Left ventricle myocardium inferior (tissue), 1 donor: ENCODE measurements at regions not wholly inside any gene's neighbourhood (a gene's known extent, or its start where the extent isn't known, plus 50 kb on each side); places are given as distances from the start of the nearest gene placed in this dataset.
A peak's percentile ranks its signal among the peaks of the same experiment; 100 is the strongest.

Source experiments
- DNase-seq: peaks from one replicate; pipeline ENCODE4 v3.0.0-alpha.2; 2020
- H3K27ac ChIP-seq: fragments of 200-600 bp; replicated peaks from 2 replicates; pipeline ENCODE4 v1.8.0; 2021
- H3K27me3 ChIP-seq: fragments of 200-600 bp; 2 replicates; pipeline ENCODE4 v1.8.0; 2021; ENCODE audit warnings: low read depth
- H3K36me3 ChIP-seq: fragments of 200-600 bp; 2 replicates; pipeline ENCODE4 v1.8.0; 2021
- H3K4me1 ChIP-seq: fragments of 200-600 bp; 2 replicates; pipeline ENCODE4 v1.8.0; 2021
- H3K4me3 ChIP-seq: fragments of 200-600 bp; 2 replicates; pipeline ENCODE4 v1.8.0; 2021; ENCODE audit warnings: mild to moderate bottlenecking, moderate library complexity
- H3K9me3 ChIP-seq: fragments of 200-600 bp; replicated peaks from 2 replicates; pipeline ENCODE4 v1.8.0; 2021
- CTCF ChIP-seq: fragments of 200-600 bp; IDR thresholded peaks from 2 replicates; pipeline ENCODE4 v1.8.0; 2021; ENCODE audit warnings: antibody characterized with exemption, mild to moderate bottlenecking, borderline replicate concordance
- intact Hi-C: fragments of 100-400 bp; cut with micrococcal nuclease; formaldehyde crosslinking; loops from one replicate; pipeline ENCODE4 v1.11.0; 2022
- donor health status: DM: no; HTN: yes; CAD: no; lungs with severe emphysema.

DNA sequence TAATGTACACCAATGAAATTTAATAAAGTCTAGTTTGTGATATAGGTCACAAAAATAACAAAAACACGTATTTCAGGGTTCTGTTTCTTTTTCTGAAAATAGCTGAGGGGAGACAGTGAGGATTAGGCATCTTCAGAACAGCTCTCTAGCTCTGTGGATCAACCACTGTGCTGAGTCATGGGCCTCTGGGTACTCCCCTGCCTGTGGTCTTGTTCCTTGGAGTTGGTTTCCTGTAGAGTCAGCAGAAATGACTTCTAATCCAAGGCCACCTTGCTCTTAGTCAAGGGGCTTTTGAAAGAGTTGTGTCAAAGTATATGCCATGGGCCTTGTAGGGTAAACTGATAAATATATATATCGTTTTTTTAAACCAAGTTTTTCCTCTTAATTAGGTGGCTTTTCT, 141.8 kb upstream of the ZRANB2 start:
- H3K27ac ChIP-seq: no peak overlapping the region
- H3K27me3 ChIP-seq: no peaks in the 10 kb centered on the region
- no peak overlapping the region for H3K4me3 ChIP-seq
- no peaks in the 10 kb centered on the region for H3K4me1 ChIP-seq
- no peaks in the 10 kb centered on the region for H3K36me3 ChIP-seq
- TF ChIP-seq CTCF: no peak
- peaks cover 4% of the 10 kb centered on the region for H3K9me3 ChIP-seq
- DNase-seq: no peak
- intact Hi-C loops: no loop called here

DNA sequence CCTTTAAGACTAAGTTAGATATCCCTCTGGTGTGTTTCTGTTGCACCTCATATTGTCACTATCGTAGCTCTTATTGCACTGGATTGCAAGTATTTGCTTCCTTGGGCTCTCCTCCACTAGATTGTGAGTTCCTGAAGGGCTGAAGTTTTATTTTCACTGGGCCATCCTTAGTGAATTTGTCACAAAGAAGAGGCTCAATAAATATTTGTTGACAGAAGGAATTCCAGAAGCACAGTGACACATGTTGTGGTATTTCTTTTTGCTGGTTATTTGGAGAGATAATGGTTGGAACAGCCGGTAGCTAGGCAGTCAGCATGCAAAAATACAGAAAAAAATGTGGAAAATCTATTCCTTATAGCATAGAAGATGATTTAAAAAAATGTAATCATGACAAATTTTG, 129.9 kb upstream of the ZRANB2 start:
- H3K36me3 ChIP-seq: no peaks in the 10 kb centered on the region
- no peaks in the 10 kb centered on the region for H3K9me3 ChIP-seq
- TF ChIP-seq CTCF: no peak
- H3K27me3 ChIP-seq: no peaks in the 10 kb centered on the region
- intact Hi-C loops: no loop called here
- H3K4me3 ChIP-seq: no peak overlapping the region
- H3K4me1 ChIP-seq: no peaks in the 10 kb centered on the region
- no peak for DNase-seq
- no peak overlapping the region for H3K27ac ChIP-seq

- H3K4me3 ChIP-seq: no peak overlapping the region
- intact Hi-C loops: no loop called here
- TF ChIP-seq CTCF: no peak
- no peaks in the 10 kb centered on the region for H3K9me3 ChIP-seq
- no peaks in the 10 kb centered on the region for H3K27me3 ChIP-seq
- H3K36me3 ChIP-seq: no peaks in the 10 kb centered on the region
- H3K4me1 ChIP-seq: no peaks in the 10 kb centered on the region
- no peak overlapping the region for H3K27ac ChIP-seq
- no peak for DNase-seq
Measured at GRCh38 chr1:71203241-71203640, 122.4 kb upstream of the ZRANB2 start.

GRCh38 chr1:71200503-71200902, 119.7 kb upstream of the ZRANB2 start:
- Histone ChIP-seq H3K36me3 (no peaks in the 10 kb centered on the region), H3K4me1 (no peaks in the 10 kb centered on the region), H3K27ac (no peak overlapping the region), H3K27me3 (no peaks in the 10 kb centered on the region), H3K4me3 (no peak overlapping the region), H3K9me3 (no peaks in the 10 kb centered on the region)
- intact Hi-C loops: no loop called here
- no peak for TF ChIP-seq CTCF
- no peak for DNase-seq

DNA sequence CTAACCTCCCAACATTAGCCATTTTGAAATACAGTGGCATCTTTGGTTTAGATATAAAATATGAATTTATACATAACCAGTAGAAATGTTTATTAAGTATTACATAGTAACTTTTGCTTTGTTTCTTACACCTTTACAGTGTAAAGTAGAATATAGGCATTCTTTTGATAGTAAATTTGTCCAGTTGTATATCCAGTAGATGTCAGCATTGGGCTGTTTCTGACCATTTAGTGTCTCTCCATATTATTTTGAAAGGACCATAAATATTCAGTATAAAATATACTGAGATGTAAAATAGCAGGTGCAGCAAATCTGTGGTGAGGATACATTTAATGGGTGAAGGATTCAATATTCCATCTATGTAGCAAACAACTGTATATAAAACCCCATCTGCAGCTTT, 115.8 kb upstream of the ZRANB2 start:
- DNase-seq: no peak

More for the DNA sequence above, 115.8 kb upstream of the ZRANB2 start:
- peak; percentile 61 for TF ChIP-seq CTCF
- Histone ChIP-seq H3K4me1 (peaks cover 6% of the 10 kb centered on the region), H3K9me3 (no peaks in the 10 kb centered on the region), H3K27ac (no peak overlapping the region), H3K27me3 (no peaks in the 10 kb centered on the region), H3K4me3 (no peak overlapping the region), H3K36me3 (no peaks in the 10 kb centered on the region)
- intact Hi-C loops: loop anchor here (5.0 kb wide), 1 partner anchor 326 kb away; no protein-coding TSS in a partner anchor
